ENCODE measurements at regions not wholly inside any gene's neighbourhood (a gene's known extent, or its start where the extent isn't known, plus 50 kb on each side); places are given as distances from the start of the nearest gene placed in this dataset.

DNA sequence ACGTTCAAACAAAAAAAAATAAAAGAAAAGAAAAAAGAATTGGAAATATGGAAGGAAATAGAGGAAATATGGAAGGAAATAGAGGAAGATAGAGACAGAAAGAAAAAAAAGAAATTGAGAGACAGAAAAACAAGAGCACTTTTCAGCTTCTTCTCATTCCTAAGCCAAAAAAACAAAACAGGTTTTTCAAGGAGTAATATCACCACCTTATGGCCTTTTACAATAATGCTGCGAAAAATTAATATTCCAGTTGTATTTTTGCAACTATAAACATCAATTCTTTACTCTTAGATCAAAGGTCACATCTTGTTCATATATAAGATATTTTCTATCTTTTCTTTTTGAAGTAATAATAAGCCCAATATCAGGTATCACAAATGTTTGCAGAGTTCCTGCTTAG lies 328.3 kb downstream of the FAT3 start:
- TF ChIP-seq CTCF (IDR thresholded peaks at IDR 0.05; ENCODE audit: low read depth, low read length) = no peak
- H3K4me3 ChIP-seq (ENCODE audit: low read depth, low read length) = no peak overlapping the region

- TF ChIP-seq CTCF (IDR thresholded peaks at IDR 0.05; ENCODE audit: low read depth, low read length) = no peak
- H3K4me3 ChIP-seq (ENCODE audit: low read depth, low read length) = no peak overlapping the region
These were observed 330.1 kb downstream of the FAT3 start for GRCh38 chr11:92554688-92555087.

- TF ChIP-seq CTCF (IDR thresholded peaks at IDR 0.05; ENCODE audit: low read depth, low read length) = no peak
- no peak overlapping the region for H3K4me3 ChIP-seq (ENCODE audit: low read depth, low read length)
These were observed 331.8 kb downstream of the FAT3 start for GRCh38 chr11:92556431-92556830.

DNA sequence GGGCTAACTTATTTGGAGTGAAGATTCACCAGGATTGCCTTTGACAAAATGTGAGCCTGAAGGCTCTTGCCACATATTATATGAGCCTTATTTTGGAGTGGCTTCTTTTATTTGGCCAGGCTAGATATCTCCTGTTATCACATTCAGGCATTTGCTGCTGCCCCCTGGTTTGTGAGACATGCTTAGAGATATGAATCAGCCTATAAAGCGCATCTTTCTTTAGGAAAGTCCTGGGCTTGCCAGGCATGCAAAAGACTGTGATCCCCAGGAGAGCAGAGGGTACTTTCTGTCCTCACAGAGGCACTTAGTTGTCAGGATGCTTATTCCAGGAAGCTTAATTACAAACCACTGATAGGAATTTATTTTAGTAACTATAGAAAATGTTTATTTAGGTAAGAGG lies 333.3 kb downstream of the FAT3 start:
- no peak for TF ChIP-seq CTCF (IDR thresholded peaks at IDR 0.05; ENCODE audit: low read depth, low read length)
- H3K4me3 ChIP-seq (ENCODE audit: low read depth, low read length) = no peak overlapping the region

DNA sequence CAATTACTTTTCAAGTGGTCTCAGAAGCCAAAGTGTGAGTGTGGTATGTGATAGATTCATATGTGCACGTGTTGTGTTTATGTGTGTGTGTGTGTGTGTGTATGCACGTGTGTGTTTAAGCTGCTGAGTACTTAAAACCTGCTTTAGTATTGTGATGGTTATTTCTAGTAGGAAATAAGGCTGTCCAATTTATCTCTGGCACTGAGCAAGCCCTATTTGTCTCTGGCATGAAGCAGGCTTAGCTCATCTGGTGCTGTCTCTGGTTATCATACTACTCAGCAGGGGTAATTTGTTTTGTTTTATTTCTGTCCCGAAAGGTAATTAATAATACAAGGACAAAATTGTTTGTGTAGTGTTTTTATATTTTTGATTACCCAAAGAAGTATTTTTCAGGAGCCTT lies 333.7 kb downstream of the FAT3 start:
- H3K4me3 ChIP-seq (ENCODE audit: low read depth, low read length) = no peak overlapping the region
- no peak for TF ChIP-seq CTCF (IDR thresholded peaks at IDR 0.05; ENCODE audit: low read depth, low read length)

- TF ChIP-seq CTCF (IDR thresholded peaks at IDR 0.05; ENCODE audit: low read depth, low read length) = no peak
- no peak overlapping the region for H3K4me3 ChIP-seq (ENCODE audit: low read depth, low read length)
These were observed 345.1 kb downstream of the FAT3 start for GRCh38 chr11:92569726-92570125.

DNA sequence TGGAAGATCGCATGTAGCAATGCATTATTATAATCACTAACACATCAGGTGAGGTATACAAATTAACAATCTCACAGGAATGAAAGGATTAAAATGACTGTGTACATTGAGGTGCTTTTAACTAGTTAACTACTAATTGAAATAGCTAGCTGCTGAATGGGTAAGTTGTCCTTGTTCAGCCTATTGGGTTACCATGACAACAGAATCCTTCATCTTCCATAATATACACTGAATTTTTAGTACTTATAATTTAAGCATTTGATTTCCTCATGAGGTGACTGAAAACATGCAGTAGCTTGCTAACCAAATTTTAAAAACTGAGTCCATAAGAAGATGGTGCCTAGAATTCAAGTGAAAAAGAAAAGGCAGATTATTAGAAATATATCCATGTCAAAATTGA lies 347.9 kb downstream of the FAT3 start:
- H3K4me3 ChIP-seq (ENCODE audit: low read depth, low read length) = no peak overlapping the region
- no peak for TF ChIP-seq CTCF (IDR thresholded peaks at IDR 0.05; ENCODE audit: low read depth, low read length)
